ENCODE measurements at regions not wholly inside any gene's neighbourhood (a gene's known extent, or its start where the extent isn't known, plus 50 kb on each side); places are given as distances from the start of the nearest gene placed in this dataset.

GRCh38 chr3:23663661-23664186, 142.0 kb upstream of the UBE2E1 start:
- intact Hi-C loops (cut with DNase I), result no loop called here

GRCh38 chr3:23664459-23664858, 141.3 kb upstream of the UBE2E1 start:
- intact Hi-C loops (cut with DNase I), result no loop called here
- no peak for DNase-seq

More at GRCh38 chr3:23663661-23664186, 142.0 kb upstream of the UBE2E1 start:
- DNase-seq, result no peak

- intact Hi-C loops (cut with DNase I), result no loop called here
- no peak for DNase-seq
Observed at GRCh38 chr3:23665741-23666140, 140.0 kb upstream of the UBE2E1 start.

- DNase-seq, result no peak
- intact Hi-C loops (cut with DNase I), result no loop called here
Observed at GRCh38 chr3:23666818-23667217, 138.9 kb upstream of the UBE2E1 start.

GRCh38 chr3:23667536-23668429, 138.0 kb upstream of the UBE2E1 start:
- intact Hi-C loops (cut with DNase I), result no loop called here
- DNase-seq, result no peak

- no peak for DNase-seq
- intact Hi-C loops (cut with DNase I), result no loop called here
Observed at GRCh38 chr3:23668430-23668904, 137.3 kb upstream of the UBE2E1 start.

- no peak for DNase-seq
- intact Hi-C loops (cut with DNase I), result no loop called here
Observed at GRCh38 chr3:23669541-23670255, 136.1 kb upstream of the UBE2E1 start.

GRCh38 chr3:23671851-23672589, 133.7 kb upstream of the UBE2E1 start:
- peak in 7 of 10 donors; percentile 17 to 87 (median 44) for DNase-seq
- intact Hi-C loops (cut with DNase I), result no loop called here

- intact Hi-C loops (cut with DNase I), result no loop called here
- DNase-seq, result no peak
Observed at GRCh38 chr3:23672628-23673027, 133.1 kb upstream of the UBE2E1 start.

- no peak for DNase-seq
- intact Hi-C loops (cut with DNase I), result no loop called here
Observed at GRCh38 chr3:23675010-23675409, 130.7 kb upstream of the UBE2E1 start.

- no peak for DNase-seq
- intact Hi-C loops (cut with DNase I), result no loop called here
Observed at GRCh38 chr3:23676093-23676492, 129.7 kb upstream of the UBE2E1 start.

- no peak for DNase-seq
- intact Hi-C loops (cut with DNase I), result no loop called here
Observed at GRCh38 chr3:23682646-23683045, 123.1 kb upstream of the UBE2E1 start.

- DNase-seq, result peak in 7 of 10 donors; percentile 29 to 86 (median 53)
- intact Hi-C loops (cut with DNase I), result no loop called here
Observed at GRCh38 chr3:23685541-23686258, 120.1 kb upstream of the UBE2E1 start.

- intact Hi-C loops (cut with DNase I), result no loop called here
- DNase-seq, result no peak
Observed at GRCh38 chr3:23686519-23686918, 119.2 kb upstream of the UBE2E1 start.

GRCh38 chr3:23691357-23691895, 114.3 kb upstream of the UBE2E1 start:
- DNase-seq, result no peak

GRCh38 chr3:23696842-23697241, 108.9 kb upstream of the UBE2E1 start:
- intact Hi-C loops (cut with DNase I), result no loop called here
- DNase-seq, result no peak

More at GRCh38 chr3:23691357-23691895, 114.3 kb upstream of the UBE2E1 start:
- intact Hi-C loops (cut with DNase I), result no loop called here

- DNase-seq, result no peak
- intact Hi-C loops (cut with DNase I), result no loop called here
Observed at GRCh38 chr3:23697416-23697815, 108.3 kb upstream of the UBE2E1 start.

GRCh38 chr3:23698652-23699313, 107.0 kb upstream of the UBE2E1 start:
- intact Hi-C loops (cut with DNase I), result no loop called here
- no peak for DNase-seq

- intact Hi-C loops (cut with DNase I), result no loop called here
- DNase-seq, result no peak
Observed at GRCh38 chr3:23700616-23701015, 105.1 kb upstream of the UBE2E1 start.
